Keratinocyte (primary cell): ENCODE measurements at regions not wholly inside any gene's neighbourhood (a gene's known extent, or its start where the extent isn't known, plus 50 kb on each side); places are given as distances from the start of the nearest gene placed in this dataset.
"Not testable (repeated sequence)": the region's sequence is repeated elsewhere in the genome, so short reads cannot be mapped to it uniquely, and the experiment has no call there.

Source experiments
- CTCF ChIP-seq, 3 experiments: IDR thresholded peaks in 1 of 3; conservative IDR thresholded peaks in 1 of 3; optimal IDR thresholded peaks in 1 of 3; 2 replicates in 2 of 3; 3 replicates in 1 of 3; pipeline versions ENCODE3 to v1.5.1; 2011; ENCODE audit warnings: low read length in 3 of 3, mild to moderate bottlenecking in 3 of 3, moderate library complexity in 2 of 3, control low read depth in 1 of 3, inconsistent platforms in 1 of 3; ENCODE audit not compliant: insufficient read depth in 2 of 3; ENCODE audit errors: extremely low read depth in 1 of 3
- EZH2 ChIP-seq: IDR thresholded peaks from one replicate; pipeline ENCODE4 v1.6.1; 2012; ENCODE audit warnings: inconsistent platforms, mild to moderate bottlenecking, low read length, moderate library complexity

GRCh38 chr15:24301999-24302398, 373.6 kb upstream of the NPAP1 start:
- not testable (repeated sequence) for TF ChIP-seq CTCF (optimal IDR thresholded peaks at IDR 0.05 in 1 of 3, IDR thresholded peaks at IDR 0.05 in 1 of 3, conservative IDR thresholded peaks at IDR 0.05 in 1 of 3; ENCODE audit: extremely low read depth in 1 of 3, insufficient read depth in 2 of 3, low read length in 3 of 3); EZH2
